ENCODE measurements at regions not wholly inside any gene's neighbourhood (a gene's known extent, or its start where the extent isn't known, plus 50 kb on each side); places are given as distances from the start of the nearest gene placed in this dataset.

DNA sequence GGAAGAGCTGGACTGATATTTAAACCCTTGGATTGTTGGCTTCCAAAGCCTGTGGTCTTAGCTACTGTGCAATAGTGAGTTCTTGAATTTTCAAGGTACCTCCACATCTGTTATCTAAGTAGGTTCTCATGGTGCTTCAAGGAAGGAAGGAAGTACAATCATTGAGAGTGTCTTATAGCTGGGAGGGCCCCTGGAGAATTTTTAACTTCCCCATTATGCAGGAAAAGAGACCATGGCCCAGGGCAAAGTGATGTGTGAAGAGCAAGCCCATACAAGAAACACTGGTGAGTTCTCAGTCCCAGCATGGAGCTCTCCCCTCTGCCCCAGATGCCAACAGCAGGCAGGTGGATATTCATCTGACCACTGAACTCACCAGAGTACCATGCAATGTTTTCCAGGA lies 169.0 kb upstream of the IRX6 start:
- TF ChIP-seq, protein P1, sequence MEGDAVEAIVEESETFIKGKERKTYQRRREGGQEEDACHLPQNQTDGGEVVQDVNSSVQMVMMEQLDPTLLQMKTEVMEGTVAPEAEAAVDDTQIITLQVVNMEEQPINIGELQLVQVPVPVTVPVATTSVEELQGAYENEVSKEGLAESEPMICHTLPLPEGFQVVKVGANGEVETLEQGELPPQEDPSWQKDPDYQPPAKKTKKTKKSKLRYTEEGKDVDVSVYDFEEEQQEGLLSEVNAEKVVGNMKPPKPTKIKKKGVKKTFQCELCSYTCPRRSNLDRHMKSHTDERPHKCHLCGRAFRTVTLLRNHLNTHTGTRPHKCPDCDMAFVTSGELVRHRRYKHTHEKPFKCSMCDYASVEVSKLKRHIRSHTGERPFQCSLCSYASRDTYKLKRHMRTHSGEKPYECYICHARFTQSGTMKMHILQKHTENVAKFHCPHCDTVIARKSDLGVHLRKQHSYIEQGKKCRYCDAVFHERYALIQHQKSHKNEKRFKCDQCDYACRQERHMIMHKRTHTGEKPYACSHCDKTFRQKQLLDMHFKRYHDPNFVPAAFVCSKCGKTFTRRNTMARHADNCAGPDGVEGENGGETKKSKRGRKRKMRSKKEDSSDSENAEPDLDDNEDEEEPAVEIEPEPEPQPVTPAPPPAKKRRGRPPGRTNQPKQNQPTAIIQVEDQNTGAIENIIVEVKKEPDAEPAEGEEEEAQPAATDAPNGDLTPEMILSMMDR (IDR thresholded peaks at IDR 0.05; ENCODE audit: low read depth, low read length): no peak
- no peak for DNase-seq (ENCODE audit: extremely low read depth, low read depth)

DNA sequence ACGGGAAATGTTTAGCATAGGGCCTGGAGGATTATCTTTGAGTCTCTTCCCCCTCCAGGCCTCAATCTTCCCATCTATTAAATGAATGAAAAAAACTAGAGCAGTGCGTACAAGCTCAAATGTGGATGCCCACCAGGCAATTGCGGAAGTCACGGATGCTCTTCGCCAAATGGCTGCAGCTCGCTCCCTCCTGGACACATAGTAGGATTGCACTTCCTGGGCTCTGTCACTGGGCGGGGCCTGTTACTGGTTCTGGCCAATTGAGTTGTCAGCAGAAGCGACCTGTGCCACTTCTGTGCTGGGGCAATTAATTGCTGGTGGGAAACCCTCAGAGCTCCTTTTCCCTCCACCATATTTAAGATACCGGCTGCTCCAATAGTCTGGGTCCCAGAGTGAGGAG lies 168.2 kb upstream of the IRX6 start:
- TF ChIP-seq, protein P1 (IDR thresholded peaks at IDR 0.05; ENCODE audit: low read depth, low read length): no peak

DNA sequence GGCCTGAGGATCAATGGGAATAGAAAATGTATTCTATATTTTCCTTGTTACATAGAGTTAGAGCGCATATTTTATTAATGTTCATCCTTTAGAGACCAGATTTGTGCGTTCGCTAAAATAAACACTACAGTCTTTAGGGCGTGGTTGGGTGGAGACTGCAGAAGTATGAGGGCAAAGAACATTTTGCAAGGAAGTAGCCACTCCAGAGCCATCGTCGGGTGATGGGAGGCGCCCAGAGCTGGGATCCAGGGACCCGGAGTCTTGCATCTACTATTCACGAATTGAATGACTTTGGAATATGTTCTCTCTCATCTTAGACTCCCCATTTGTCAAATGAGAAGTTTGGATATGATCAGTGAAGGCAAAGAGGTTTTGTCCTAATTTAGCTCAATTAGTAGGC lies 154.2 kb upstream of the IRX6 start:
- no peak for DNase-seq (ENCODE audit: extremely low read depth, low read depth)
- TF ChIP-seq, protein P1 (IDR thresholded peaks at IDR 0.05; ENCODE audit: low read depth, low read length): no peak

More for the DNA sequence above, 168.2 kb upstream of the IRX6 start:
- DNase-seq (ENCODE audit: extremely low read depth, low read depth): no peak

DNA sequence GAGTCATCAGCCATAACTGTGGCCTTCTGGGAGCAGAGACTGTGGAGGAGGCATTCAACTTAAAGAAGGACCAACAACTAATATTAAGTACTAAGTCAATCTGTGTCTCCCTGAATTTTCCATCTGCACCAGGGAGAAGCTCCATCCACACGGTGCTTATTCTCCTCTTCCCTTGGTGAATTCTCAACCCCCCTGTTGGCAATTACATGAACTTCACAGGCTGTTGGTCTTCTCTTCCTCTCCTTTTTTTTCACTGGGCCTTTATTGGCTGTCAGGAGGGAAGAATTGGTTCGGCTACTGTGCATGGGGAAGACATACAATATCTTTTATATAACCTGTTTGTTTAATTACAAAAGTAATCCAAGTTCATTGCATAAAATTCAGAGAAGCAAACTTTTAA lies 152.8 kb upstream of the IRX6 start:
- no peak for DNase-seq (ENCODE audit: extremely low read depth, low read depth)
- TF ChIP-seq, protein P1 (IDR thresholded peaks at IDR 0.05; ENCODE audit: low read depth, low read length): no peak

DNA sequence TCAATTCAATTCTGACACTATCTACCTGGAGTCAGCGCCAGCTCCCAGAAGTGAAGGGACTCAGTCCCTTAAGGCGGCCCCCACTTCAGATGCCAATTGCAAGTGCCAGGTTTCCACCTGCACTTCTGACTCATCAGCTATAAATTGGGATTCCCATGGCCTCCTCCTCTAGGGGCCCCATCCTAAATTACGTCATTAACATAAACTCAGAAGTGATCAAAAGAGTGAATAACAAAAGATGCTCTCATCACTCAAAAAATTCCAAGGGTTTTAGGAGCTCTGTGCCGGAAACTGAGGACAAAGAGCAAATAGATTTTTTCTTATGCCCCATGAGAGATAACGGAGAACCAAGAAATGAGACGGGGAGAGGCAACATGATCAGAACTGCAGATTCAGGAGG lies 148.6 kb upstream of the IRX6 start:
- TF ChIP-seq, protein P1 (IDR thresholded peaks at IDR 0.05; ENCODE audit: low read depth, low read length): no peak
- DNase-seq (ENCODE audit: extremely low read depth, low read depth): no peak

DNA sequence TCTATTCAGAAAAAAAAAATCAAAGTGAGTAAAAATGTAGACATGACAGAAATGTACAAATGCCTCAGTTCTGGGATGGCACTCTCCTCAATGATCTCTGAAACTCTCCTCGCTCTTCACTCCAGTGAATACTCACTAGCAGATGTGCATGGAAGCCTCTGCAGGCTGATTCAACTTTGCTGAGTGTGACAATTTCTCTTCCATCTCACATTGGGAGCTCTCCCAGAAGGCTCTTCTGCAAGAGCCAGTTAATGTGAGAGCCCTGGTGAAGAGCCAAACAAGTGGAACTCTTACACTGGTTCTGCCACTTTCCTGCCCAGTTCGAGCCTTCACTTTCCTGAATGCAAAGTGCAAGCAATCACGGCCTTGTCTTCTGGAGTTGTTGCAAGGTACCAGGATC lies 147.1 kb upstream of the IRX6 start:
- TF ChIP-seq, protein P1 (IDR thresholded peaks at IDR 0.05; ENCODE audit: low read depth, low read length): no peak
- no peak for DNase-seq (ENCODE audit: extremely low read depth, low read depth)

DNA sequence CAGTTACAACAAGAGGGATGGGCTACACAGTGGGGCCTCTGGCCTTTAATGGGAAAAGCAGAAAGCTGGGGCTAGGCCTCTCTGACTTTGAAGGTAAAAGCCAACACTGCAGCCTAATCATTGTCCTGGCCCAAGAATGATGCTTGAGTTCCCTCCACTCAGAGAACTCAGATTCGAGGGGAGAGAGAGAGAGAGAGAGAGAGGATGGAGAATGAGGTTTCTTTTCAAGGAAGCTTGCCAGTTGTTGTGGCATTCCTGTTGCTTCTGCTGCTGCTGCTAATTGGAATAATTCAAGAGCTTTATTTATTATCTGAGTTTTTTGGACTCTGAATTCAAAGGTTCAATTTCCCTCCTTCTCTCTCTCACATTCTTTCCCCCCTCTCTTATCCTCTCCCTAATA lies 144.6 kb upstream of the IRX6 start:
- TF ChIP-seq, protein P1 (IDR thresholded peaks at IDR 0.05; ENCODE audit: low read depth, low read length): no peak
- DNase-seq (ENCODE audit: extremely low read depth, low read depth): no peak
